Nephron progenitor cell (in vitro differentiated cells): ENCODE measurements at regions not wholly inside any gene's neighbourhood (a gene's known extent, or its start where the extent isn't known, plus 50 kb on each side); places are given as distances from the start of the nearest gene placed in this dataset.
"Not testable (repeated sequence)": the region's sequence is repeated elsewhere in the genome, so short reads cannot be mapped to it uniquely, and the experiment has no call there.

Experiments used
- DNase-seq: peaks from one replicate; pipeline ENCODE4 v3.0.0; 2021
- H3K27ac Mint-ChIP-seq: 2 replicates; pipeline ENCODE4 v1.8.0; 2021; ENCODE audit warnings: mild to moderate bottlenecking, moderate library complexity, mixed read lengths
- H3K27me3 Mint-ChIP-seq: 2 replicates; pipeline ENCODE4 v1.8.0; 2021; ENCODE audit warnings: mild to moderate bottlenecking, low read depth, mixed read lengths; ENCODE audit not compliant: poor library complexity
- H3K36me3 Mint-ChIP-seq: 2 replicates; pipeline ENCODE4 v1.8.0; 2021; ENCODE audit warnings: low read depth, mixed read lengths
- H3K4me1 Mint-ChIP-seq: 2 replicates; pipeline ENCODE4 v1.8.0; 2021; ENCODE audit warnings: mixed read lengths
- H3K4me3 Mint-ChIP-seq: 2 replicates; pipeline ENCODE4 v1.8.0; 2021; ENCODE audit warnings: mild to moderate bottlenecking, moderate library complexity, mixed read lengths
- H3K9me3 Mint-ChIP-seq: 2 replicates; pipeline ENCODE4 v1.8.0; 2021; ENCODE audit warnings: mild to moderate bottlenecking, moderate library complexity, mixed read lengths
- CTCF ChIP-seq: fragments of 200-600 bp; sonication (generic); IDR thresholded peaks from 2 replicates; pipeline ENCODE4 v1.5.0; 2021; ENCODE audit warnings: antibody characterized with exemption

DNA sequence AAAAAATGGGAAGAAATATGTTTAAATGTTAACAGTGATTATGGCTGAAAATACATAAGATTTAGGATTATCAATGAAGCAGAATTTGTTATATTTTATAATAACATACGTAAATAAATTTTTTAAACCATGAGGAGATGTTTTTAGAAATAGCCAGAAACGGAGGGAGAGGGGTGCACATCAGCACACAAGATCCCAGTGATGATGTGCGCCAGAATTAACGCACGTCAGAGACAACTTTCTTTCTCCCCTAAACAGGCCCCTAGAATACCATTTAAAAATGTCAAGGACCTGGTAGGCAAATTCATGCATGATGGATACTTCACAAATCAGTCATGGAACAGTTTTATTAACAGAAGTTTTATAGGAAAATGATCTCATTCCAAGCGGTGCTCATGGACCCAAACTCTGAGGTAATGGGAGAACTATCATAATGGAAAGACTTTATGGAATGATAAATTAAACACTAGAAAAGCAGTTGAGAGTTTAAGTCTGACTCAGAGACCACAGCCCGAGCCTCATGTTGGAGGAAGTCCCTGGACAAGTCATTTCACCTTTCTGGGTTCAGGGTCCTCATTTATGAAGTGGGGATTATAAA is 258.9 kb upstream of the GAS1 start:
- H3K4me1 Mint-ChIP-seq, result peaks cover 8% of the 10 kb centered on the region
- DNase-seq, result no peak
- no peak for TF ChIP-seq CTCF
- peaks cover 8% of the 10 kb centered on the region for H3K27me3 Mint-ChIP-seq
- H3K36me3 Mint-ChIP-seq, result no peaks in the 10 kb centered on the region
- H3K9me3 Mint-ChIP-seq, result no peaks in the 10 kb centered on the region
- H3K4me3 Mint-ChIP-seq, result no peak overlapping the region
- no peak overlapping the region for H3K27ac Mint-ChIP-seq

DNA sequence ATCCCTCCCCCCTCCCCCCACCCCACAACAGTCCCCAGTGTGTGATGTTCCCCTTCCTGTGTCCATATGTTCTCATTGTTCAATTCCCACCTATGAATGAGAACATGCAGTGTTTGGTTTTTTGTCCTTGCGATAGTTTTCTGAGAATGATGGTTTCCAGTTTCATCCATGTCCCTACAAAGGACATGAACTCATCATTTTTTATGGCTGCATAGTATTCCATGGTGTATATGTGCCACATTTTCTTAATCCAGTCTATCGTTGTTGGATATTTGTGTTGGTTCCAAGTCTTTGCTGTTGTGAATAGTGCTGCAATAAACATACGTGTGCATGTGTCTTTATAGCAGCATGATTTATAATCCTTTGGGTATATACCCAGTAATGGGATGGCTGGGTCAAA is 263.4 kb upstream of the GAS1 start:
- H3K27ac Mint-ChIP-seq, H3K27me3 Mint-ChIP-seq, H3K9me3 Mint-ChIP-seq, H3K4me3 Mint-ChIP-seq, H3K36me3 Mint-ChIP-seq, DNase-seq: not testable (repeated sequence)
- H3K4me1 Mint-ChIP-seq, result peaks cover 22% of the 10 kb centered on the region

GRCh38 chr9:87211669-87212068 is 264.4 kb upstream of the GAS1 start:
- Mint-ChIP-seq H3K36me3 (no peaks in the 10 kb centered on the region), H3K4me1 (peaks cover 29% of the 10 kb centered on the region), H3K27ac (no peak overlapping the region), H3K27me3 (peaks cover 4% of the 10 kb centered on the region), H3K9me3 (no peaks in the 10 kb centered on the region), H3K4me3 (no peak overlapping the region)
- DNase-seq, result no peak
- TF ChIP-seq CTCF, result no peak

DNA sequence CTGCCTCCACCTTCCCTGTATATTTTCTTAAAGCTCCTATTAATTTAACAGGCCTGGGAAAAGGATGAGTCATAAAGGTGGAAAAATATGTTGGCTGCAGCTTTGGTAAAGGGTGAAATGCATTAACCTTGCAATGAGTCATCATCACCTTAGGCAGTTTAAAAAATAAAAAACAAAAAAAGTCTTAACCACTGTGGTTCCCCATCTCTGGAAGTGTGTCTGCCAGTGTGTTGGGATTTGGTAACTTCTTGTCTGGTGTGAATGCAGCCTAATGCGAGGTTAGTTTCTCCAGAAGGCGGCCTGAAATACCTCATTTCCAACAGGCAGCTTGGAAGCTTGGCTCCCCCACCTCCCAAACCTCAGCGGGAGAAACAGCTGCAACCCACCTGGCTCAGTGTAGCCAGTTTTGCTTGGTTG is 265.3 kb upstream of the GAS1 start:
- H3K4me1 Mint-ChIP-seq, result peaks cover 34% of the 10 kb centered on the region
- TF ChIP-seq CTCF, result no peak
- H3K36me3 Mint-ChIP-seq, result no peaks in the 10 kb centered on the region
- peaks cover 4% of the 10 kb centered on the region for H3K27me3 Mint-ChIP-seq
- DNase-seq, result no peak
- no peak overlapping the region for H3K4me3 Mint-ChIP-seq
- no peaks in the 10 kb centered on the region for H3K9me3 Mint-ChIP-seq
- no peak overlapping the region for H3K27ac Mint-ChIP-seq

DNA sequence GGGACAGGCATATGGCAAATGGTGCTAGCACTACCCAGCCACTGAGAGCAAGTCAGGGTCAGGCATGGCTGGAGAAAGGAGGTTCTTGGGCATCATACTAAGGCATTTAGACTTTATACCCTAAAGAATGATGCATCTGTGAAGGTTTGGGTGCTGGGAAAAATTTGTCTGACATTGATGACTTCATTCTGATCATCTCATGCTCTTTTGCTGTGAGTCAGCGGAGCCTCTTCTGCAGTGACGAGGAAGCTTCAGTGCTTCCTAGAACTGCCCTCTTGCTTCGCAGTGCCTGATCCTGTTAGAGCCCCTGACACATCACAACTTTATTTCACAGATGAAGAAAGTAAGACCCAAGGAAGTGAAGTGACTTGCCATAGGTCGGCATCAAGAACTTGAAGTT is 266.6 kb upstream of the GAS1 start:
- Mint-ChIP-seq H3K27me3 (peaks cover 4% of the 10 kb centered on the region), H3K27ac (peak overlapping the region; percentile 34), H3K4me3 (no peak overlapping the region), H3K4me1 (peaks cover 34% of the 10 kb centered on the region), H3K9me3 (no peaks in the 10 kb centered on the region), H3K36me3 (no peaks in the 10 kb centered on the region)
- no peak for TF ChIP-seq CTCF
- no peak for DNase-seq

GRCh38 chr9:87214991-87215390 is 267.7 kb upstream of the GAS1 start:
- Mint-ChIP-seq H3K9me3 (no peaks in the 10 kb centered on the region), H3K36me3 (no peaks in the 10 kb centered on the region), H3K27me3 (peaks cover 10% of the 10 kb centered on the region), H3K4me3 (no peak overlapping the region), H3K4me1 (peaks cover 34% of the 10 kb centered on the region), H3K27ac (no peak overlapping the region)
- no peak for DNase-seq
- no peak for TF ChIP-seq CTCF
